ENCODE measurements at regions not wholly inside any gene's neighbourhood (a gene's known extent, or its start where the extent isn't known, plus 50 kb on each side); places are given as distances from the start of the nearest gene placed in this dataset.
"Not testable (repeated sequence)": the region's sequence is repeated elsewhere in the genome, so short reads cannot be mapped to it uniquely, and the experiment has no call there.

GRCh38 chr10:16026832-16027231, 166.5 kb upstream of the MINDY3 start:
- H2AK5ac ChIP-seq (ENCODE audit: low read depth, low read length); H2BK15ac ChIP-seq (ENCODE audit: low read length); H3K14ac ChIP-seq (ENCODE audit: insufficient read length); H3K4me1 ChIP-seq (replicated peaks in 1 of 4; ENCODE audit: control insufficient read depth in 3 of 4, insufficient read depth in 4 of 4, low read length in 3 of 4); H3K9me3 ChIP-seq (ENCODE audit: insufficient read depth in 2 of 2, low read depth in 1 of 2, low read length in 1 of 2); H4K91ac ChIP-seq (replicated peaks; ENCODE audit: insufficient read length, low read length); H3K27me3 ChIP-seq (replicated peaks in 1 of 4; ENCODE audit: control insufficient read depth in 3 of 4, extremely low read depth in 1 of 4, insufficient read depth in 3 of 4, low read length in 3 of 4); H3K56ac ChIP-seq (replicated peaks; ENCODE audit: insufficient read length, low read depth, low read length); H3K4me2 ChIP-seq (ENCODE audit: insufficient read depth in 1 of 2, low read depth in 2 of 2, low read length in 2 of 2); H3K4me3 ChIP-seq (ENCODE audit: extremely low read depth in 1 of 4, insufficient read depth in 2 of 4, low read depth in 3 of 4, low read length in 4 of 4); H3K79me2 ChIP-seq (ENCODE audit: control insufficient read depth in 1 of 2, insufficient read depth in 2 of 2, low read length in 2 of 2); H3K4ac ChIP-seq (replicated peaks; ENCODE audit: insufficient read length, low read depth, low read length); H3K9ac ChIP-seq (replicated peaks in 1 of 4; ENCODE audit: extremely low read depth in 1 of 4, low read depth in 3 of 4, low read length in 3 of 4); H2BK120ac ChIP-seq (replicated peaks; ENCODE audit: low read depth, low read length); H3K23me2 ChIP-seq (ENCODE audit: low read depth, low read length); H2BK12ac ChIP-seq (ENCODE audit: low read depth, low read length); H3K18ac ChIP-seq (ENCODE audit: extremely low read depth, low read length); POLR2A ChIA-PET (ENCODE audit: partially characterized antibody); H3K27ac ChIP-seq (ENCODE audit: low read depth, low read length); H3K36me3 ChIP-seq (ENCODE audit: control insufficient read depth in 2 of 4, insufficient read depth in 4 of 4, low read length in 3 of 4); H2BK5ac ChIP-seq (ENCODE audit: low read depth, low read length); H2BK20ac ChIP-seq (ENCODE audit: low read length); DNase-seq (ENCODE audit: low read depth in 1 of 2, low spot score in 2 of 2); H4K5ac ChIP-seq (ENCODE audit: insufficient read length, low read depth, low read length); FAIRE-seq; H4K20me1 ChIP-seq (replicated peaks in 1 of 2; ENCODE audit: control insufficient read depth in 1 of 2, insufficient read depth in 2 of 2, low read length in 2 of 2); H4K8ac ChIP-seq (ENCODE audit: extremely low read depth, insufficient read depth, low read length); H2AFZ ChIP-seq (ENCODE audit: low read length); H3K23ac ChIP-seq (ENCODE audit: insufficient read length); H3K79me1 ChIP-seq (ENCODE audit: low read depth, low read length): not testable (repeated sequence)
- CTCF ChIA-PET (ENCODE audit: partially characterized antibody) = interaction anchor here (0.6 to 1.2 kb wide), 2 partner anchors 124 to 134 kb away, joined by 3 to 4 read pairs; no protein-coding TSS in a partner anchor
- WGBS, 2 experiments (ENCODE audit: extremely low coverage in 1 of 2, insufficient coverage in 1 of 2, insufficient read length in 1 of 2, insufficient replicate concordance in 2 of 2, low coverage in 1 of 2, low lambda C conversion rate in 2 of 2, missing lambda C conversion rate in 1 of 2) = 95% methylated on average over 14 of the region's 14 CpGs; no CpG with 5 or more reads in 1 of the 2 experiments
